ENCODE measurements at regions not wholly inside any gene's neighbourhood (a gene's known extent, or its start where the extent isn't known, plus 50 kb on each side); places are given as distances from the start of the nearest gene placed in this dataset.

- 0% methylated on average over 2 of the region's 2 CpGs for WGBS (ENCODE audit: low lambda C conversion rate)
- Histone ChIP-seq H3K4me3 (replicated peaks in 1 of 3; ENCODE audit: insufficient read depth in 1 of 3, low read depth in 2 of 3, low read length in 3 of 3) (no peak overlapping the region), H3K4me2 (ENCODE audit: low read depth, low read length) (no peak overlapping the region), H3K27me3 (ENCODE audit: control insufficient read depth in 1 of 2, insufficient read depth in 2 of 2, low read length in 2 of 2) (no peaks in the 10 kb centered on the region), H3K9me3 (ENCODE audit: low read length) (no peaks in the 10 kb centered on the region), H3K79me2 (ENCODE audit: insufficient read depth, low read length) (no peaks in the 10 kb centered on the region), H2AFZ (ENCODE audit: low read length) (no peak overlapping the region), H3K36me3 (replicated peaks in 1 of 2; ENCODE audit: control insufficient read depth in 1 of 2, insufficient read depth in 2 of 2, low read length in 2 of 2) (no peaks in the 10 kb centered on the region), H3K9ac (ENCODE audit: insufficient read depth, low read depth, low read length) (no peak overlapping the region), H4K20me1 (ENCODE audit: insufficient read depth, low read length) (no peaks in the 10 kb centered on the region), H3K4me1 (ENCODE audit: insufficient read depth, low read length) (no peaks in the 10 kb centered on the region), H3K27ac (ENCODE audit: extremely low read length, insufficient read depth, low read length) (no peak overlapping the region)
- TF ChIP-seq BRD4 (CRISPR knock-in tag; IDR thresholded peaks at IDR 0.05) (no peak), ZBTB34 (CRISPR knock-in tag; IDR thresholded peaks at IDR 0.05) (no peak), MAFG (CRISPR knock-in tag; IDR thresholded peaks at IDR 0.05) (no peak), NFE2L1 (CRISPR knock-in tag; IDR thresholded peaks at IDR 0.05; ENCODE audit: borderline replicate concordance) (no peak), RBFOX2 (IDR thresholded peaks at IDR 0.05; ENCODE audit: low read depth, low read length) (no peak), ZBTB39 (CRISPR knock-in tag; IDR thresholded peaks at IDR 0.05) (no peak), ZNF800 (CRISPR knock-in tag; IDR thresholded peaks at IDR 0.05) (no peak), ESRRA (CRISPR knock-in tag; IDR thresholded peaks at IDR 0.05; ENCODE audit: low read depth) (no peak), MBD4 (IDR thresholded peaks at IDR 0.05; ENCODE audit: borderline replicate concordance, low read length) (no peak), GMEB1 (CRISPR knock-in tag; IDR thresholded peaks at IDR 0.05; ENCODE audit: borderline replicate concordance) (no peak)
- TF ChIP-seq, protein P1, sequence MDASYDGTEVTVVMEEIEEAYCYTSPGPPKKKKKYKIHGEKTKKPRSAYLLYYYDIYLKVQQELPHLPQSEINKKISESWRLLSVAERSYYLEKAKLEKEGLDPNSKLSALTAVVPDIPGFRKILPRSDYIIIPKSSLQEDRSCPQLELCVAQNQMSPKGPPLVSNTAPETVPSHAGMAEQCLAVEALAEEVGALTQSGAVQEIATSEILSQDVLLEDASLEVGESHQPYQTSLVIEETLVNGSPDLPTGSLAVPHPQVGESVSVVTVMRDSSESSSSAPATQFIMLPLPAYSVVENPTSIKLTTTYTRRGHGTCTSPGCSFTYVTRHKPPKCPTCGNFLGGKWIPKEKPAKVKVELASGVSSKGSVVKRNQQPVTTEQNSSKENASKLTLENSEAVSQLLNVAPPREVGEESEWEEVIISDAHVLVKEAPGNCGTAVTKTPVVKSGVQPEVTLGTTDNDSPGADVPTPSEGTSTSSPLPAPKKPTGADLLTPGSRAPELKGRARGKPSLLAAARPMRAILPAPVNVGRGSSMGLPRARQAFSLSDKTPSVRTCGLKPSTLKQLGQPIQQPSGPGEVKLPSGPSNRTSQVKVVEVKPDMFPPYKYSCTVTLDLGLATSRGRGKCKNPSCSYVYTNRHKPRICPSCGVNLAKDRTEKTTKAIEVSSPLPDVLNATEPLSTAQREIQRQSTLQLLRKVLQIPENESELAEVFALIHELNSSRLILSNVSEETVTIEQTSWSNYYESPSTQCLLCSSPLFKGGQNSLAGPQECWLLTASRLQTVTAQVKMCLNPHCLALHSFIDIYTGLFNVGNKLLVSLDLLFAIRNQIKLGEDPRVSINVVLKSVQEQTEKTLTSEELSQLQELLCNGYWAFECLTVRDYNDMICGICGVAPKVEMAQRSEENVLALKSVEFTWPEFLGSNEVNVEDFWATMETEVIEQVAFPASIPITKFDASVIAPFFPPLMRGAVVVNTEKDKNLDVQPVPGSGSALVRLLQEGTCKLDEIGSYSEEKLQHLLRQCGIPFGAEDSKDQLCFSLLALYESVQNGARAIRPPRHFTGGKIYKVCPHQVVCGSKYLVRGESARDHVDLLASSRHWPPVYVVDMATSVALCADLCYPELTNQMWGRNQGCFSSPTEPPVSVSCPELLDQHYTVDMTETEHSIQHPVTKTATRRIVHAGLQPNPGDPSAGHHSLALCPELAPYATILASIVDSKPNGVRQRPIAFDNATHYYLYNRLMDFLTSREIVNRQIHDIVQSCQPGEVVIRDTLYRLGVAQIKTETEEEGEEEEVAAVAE (CRISPR knock-in tag; IDR thresholded peaks at IDR 0.05; ENCODE audit: borderline replicate concordance), result no peak
- TF ChIP-seq, protein P2, sequence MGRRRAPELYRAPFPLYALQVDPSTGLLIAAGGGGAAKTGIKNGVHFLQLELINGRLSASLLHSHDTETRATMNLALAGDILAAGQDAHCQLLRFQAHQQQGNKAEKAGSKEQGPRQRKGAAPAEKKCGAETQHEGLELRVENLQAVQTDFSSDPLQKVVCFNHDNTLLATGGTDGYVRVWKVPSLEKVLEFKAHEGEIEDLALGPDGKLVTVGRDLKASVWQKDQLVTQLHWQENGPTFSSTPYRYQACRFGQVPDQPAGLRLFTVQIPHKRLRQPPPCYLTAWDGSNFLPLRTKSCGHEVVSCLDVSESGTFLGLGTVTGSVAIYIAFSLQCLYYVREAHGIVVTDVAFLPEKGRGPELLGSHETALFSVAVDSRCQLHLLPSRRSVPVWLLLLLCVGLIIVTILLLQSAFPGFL (CRISPR knock-in tag; IDR thresholded peaks at IDR 0.05), result no peak
- no peak for ATAC-seq
- FAIRE-seq, result no peak
- no peak for DNase-seq (ENCODE audit: low spot score)
- no TSS peak for BruUV-seq (replicated peaks)
- in situ Hi-C loops (cut with HindIII; ENCODE audit: extremely low pct_ligation_motif_present, low pct_unique_long_range_greater_than_20kb), result no loop called here
- CTCF ChIA-PET (ENCODE audit: low intra/inter-chr PET ratio, low total read pairs), result no interaction called here
- intact Hi-C loops (cut with micrococcal nuclease; ENCODE audit: unreplicated experiment), result no loop called here
- POLR2A ChIA-PET, result no interaction called here
Measured at GRCh38 chr4:53649357-53649756, 58.1 kb upstream of the LNX1 start.
